ENCODE measurements at regions not wholly inside any gene's neighbourhood (a gene's known extent, or its start where the extent isn't known, plus 50 kb on each side); places are given as distances from the start of the nearest gene placed in this dataset.

GRCh38 chr4:42331914-42332368 lies 65.3 kb upstream of the SHISA3 start:
- DNase-seq: no peak

- DNase-seq: no peak
Measured at GRCh38 chr4:42339935-42340406, 57.3 kb upstream of the SHISA3 start.

GRCh38 chr4:42341518-42342026 lies 55.7 kb upstream of the SHISA3 start:
- no peak for DNase-seq

GRCh38 chr4:42342459-42342858 lies 54.8 kb upstream of the SHISA3 start:
- DNase-seq: no peak

GRCh38 chr4:42344309-42344708 lies 53.0 kb upstream of the SHISA3 start:
- no peak for DNase-seq

GRCh38 chr4:42344749-42345148 lies 52.5 kb upstream of the SHISA3 start:
- DNase-seq: no peak

- no peak for DNase-seq
Measured at GRCh38 chr4:42345962-42346544, 51.2 kb upstream of the SHISA3 start.

GRCh38 chr4:42347076-42347475 lies 50.2 kb upstream of the SHISA3 start:
- DNase-seq: no peak
